MM.1S (cell line): ENCODE measurements at regions not wholly inside any gene's neighbourhood (a gene's known extent, or its start where the extent isn't known, plus 50 kb on each side); places are given as distances from the start of the nearest gene placed in this dataset.

ENCODE experiments used
- DNase-seq: peaks from one replicate; pipeline ENCODE4 v3.0.0-alpha.2; 2015
- H2AFZ ChIP-seq: fragments of 300-600 bp; sonication (generic); 2 replicates; pipeline ENCODE4 v1.6.0; 2016; ENCODE audit warnings: antibody characterized with exemption, low read length
- H3F3A ChIP-seq: fragments of 300-600 bp; sonication (generic); 2 replicates; pipeline ENCODE4 v1.6.1; 2016; ENCODE audit warnings: mild to moderate bottlenecking, antibody characterized with exemption, low read length, moderate library complexity, mixed read lengths; ENCODE audit not compliant: insufficient read depth
- H3K27ac ChIP-seq: fragments of 300-600 bp; sonication (generic); 2 replicates; pipeline ENCODE4 v1.5.1; 2016; ENCODE audit warnings: mild to moderate bottlenecking, low read length
- H3K27me3 ChIP-seq: fragments of 300-600 bp; sonication (generic); replicated peaks from 2 replicates; pipeline ENCODE4 v1.6.0; 2016; ENCODE audit warnings: low read length; ENCODE audit not compliant: insufficient read depth
- H3K36me3 ChIP-seq: fragments of 300-600 bp; sonication (generic); replicated peaks from 2 replicates; pipeline ENCODE4 v1.6.1; 2016; ENCODE audit warnings: mild to moderate bottlenecking, low read length, mixed read lengths; ENCODE audit not compliant: insufficient read depth
- H3K4me1 ChIP-seq: fragments of 300-600 bp; sonication (generic); 2 replicates; pipeline ENCODE4 v1.6.1; 2016; ENCODE audit warnings: low read length, mixed read lengths
- H3K4me2 ChIP-seq: fragments of 300-600 bp; sonication (generic); 2 replicates; pipeline ENCODE4 v1.6.0; 2016; ENCODE audit warnings: low read depth, low read length
- H3K4me3 ChIP-seq: fragments of 300-600 bp; sonication (generic); 2 replicates; pipeline ENCODE4 v1.5.1; 2016; ENCODE audit warnings: low read length, mixed read lengths
- H3K79me2 ChIP-seq: fragments of 300-600 bp; sonication (generic); 2 replicates; pipeline ENCODE4 v1.6.1; 2016; ENCODE audit warnings: mixed run types, low read length, mixed read lengths
- H3K9ac ChIP-seq: fragments of 300-600 bp; sonication (generic); 2 replicates; pipeline ENCODE4 v1.6.1; 2016; ENCODE audit warnings: low read length, mixed read lengths
- H3K9me2 ChIP-seq: fragments of 300-600 bp; sonication (generic); replicated peaks from 2 replicates; pipeline ENCODE4 v1.6.1; 2016; ENCODE audit warnings: mild to moderate bottlenecking, low read length, mixed read lengths; ENCODE audit not compliant: insufficient read depth
- H3K9me3 ChIP-seq: fragments of 300-600 bp; sonication (generic); replicated peaks from 2 replicates; pipeline ENCODE4 v1.6.1; 2016; ENCODE audit warnings: mild to moderate bottlenecking, low read length, mixed read lengths; ENCODE audit not compliant: insufficient read depth
- H4K20me1 ChIP-seq: fragments of 300-600 bp; sonication (generic); 2 replicates; pipeline ENCODE4 v1.6.1; 2016; ENCODE audit warnings: mild to moderate bottlenecking, low read length, moderate library complexity, mixed read lengths; ENCODE audit not compliant: insufficient read depth
- EZH2 ChIP-seq: fragments of 300-600 bp; sonication (generic); optimal IDR thresholded peaks from 2 replicates; pipeline ENCODE3; 2017; ENCODE audit warnings: low read depth, mild to moderate bottlenecking, antibody characterized with exemption, low read length, mixed read lengths
- EZH2phosphoT487 ChIP-seq: fragments of 300-600 bp; sonication (generic); IDR thresholded peaks from 2 replicates; pipeline ENCODE4 v1.6.1; 2018; ENCODE audit warnings: antibody characterized with exemption, low read length
- TF ChIP-seq, protein P1 (sequence below): fragments of 300-600 bp; sonication (generic); IDR thresholded peaks from 2 replicates; pipeline ENCODE4 v1.5.1; 2016; ENCODE audit warnings: antibody characterized with exemption, low read length, mixed read lengths

DNA sequence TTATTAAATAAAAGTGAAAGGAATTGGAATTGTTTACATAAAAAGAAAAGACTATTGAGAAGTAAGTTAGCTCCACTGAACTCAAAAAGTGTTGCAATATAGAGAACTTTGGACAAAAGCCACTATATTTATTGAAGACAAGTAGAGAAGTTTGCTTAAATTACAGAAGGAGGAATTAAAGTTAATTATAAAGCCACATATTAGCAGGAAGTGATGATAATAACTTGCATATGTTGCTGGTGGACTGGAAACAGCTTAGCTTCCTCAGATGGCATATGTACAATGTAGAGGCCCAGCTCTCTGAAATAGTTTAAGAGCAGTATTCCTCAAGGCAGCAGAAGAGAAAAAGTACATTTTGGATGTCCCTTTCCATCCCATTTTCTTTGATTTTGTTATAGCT is 400.7 kb downstream of the GATA3 start:
- Histone ChIP-seq H2AFZ (no peak overlapping the region), H3K79me2 (no peaks in the 10 kb centered on the region), H4K20me1 (no peaks in the 10 kb centered on the region), H3K27me3 (no peaks in the 10 kb centered on the region), H3K4me1 (no peaks in the 10 kb centered on the region), H3K4me3 (no peak overlapping the region), H3K27ac (no peak overlapping the region), H3F3A (no peaks in the 10 kb centered on the region), H3K36me3 (no peaks in the 10 kb centered on the region), H3K9me2 (no peaks in the 10 kb centered on the region), H3K9ac (no peak overlapping the region), H3K9me3 (no peaks in the 10 kb centered on the region), H3K4me2 (no peak overlapping the region)
- no peak for TF ChIP-seq EZH2
- TF ChIP-seq, protein P1, sequence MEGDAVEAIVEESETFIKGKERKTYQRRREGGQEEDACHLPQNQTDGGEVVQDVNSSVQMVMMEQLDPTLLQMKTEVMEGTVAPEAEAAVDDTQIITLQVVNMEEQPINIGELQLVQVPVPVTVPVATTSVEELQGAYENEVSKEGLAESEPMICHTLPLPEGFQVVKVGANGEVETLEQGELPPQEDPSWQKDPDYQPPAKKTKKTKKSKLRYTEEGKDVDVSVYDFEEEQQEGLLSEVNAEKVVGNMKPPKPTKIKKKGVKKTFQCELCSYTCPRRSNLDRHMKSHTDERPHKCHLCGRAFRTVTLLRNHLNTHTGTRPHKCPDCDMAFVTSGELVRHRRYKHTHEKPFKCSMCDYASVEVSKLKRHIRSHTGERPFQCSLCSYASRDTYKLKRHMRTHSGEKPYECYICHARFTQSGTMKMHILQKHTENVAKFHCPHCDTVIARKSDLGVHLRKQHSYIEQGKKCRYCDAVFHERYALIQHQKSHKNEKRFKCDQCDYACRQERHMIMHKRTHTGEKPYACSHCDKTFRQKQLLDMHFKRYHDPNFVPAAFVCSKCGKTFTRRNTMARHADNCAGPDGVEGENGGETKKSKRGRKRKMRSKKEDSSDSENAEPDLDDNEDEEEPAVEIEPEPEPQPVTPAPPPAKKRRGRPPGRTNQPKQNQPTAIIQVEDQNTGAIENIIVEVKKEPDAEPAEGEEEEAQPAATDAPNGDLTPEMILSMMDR = no peak
- TF ChIP-seq EZH2phosphoT487 = no peak
- DNase-seq = no peak

DNA sequence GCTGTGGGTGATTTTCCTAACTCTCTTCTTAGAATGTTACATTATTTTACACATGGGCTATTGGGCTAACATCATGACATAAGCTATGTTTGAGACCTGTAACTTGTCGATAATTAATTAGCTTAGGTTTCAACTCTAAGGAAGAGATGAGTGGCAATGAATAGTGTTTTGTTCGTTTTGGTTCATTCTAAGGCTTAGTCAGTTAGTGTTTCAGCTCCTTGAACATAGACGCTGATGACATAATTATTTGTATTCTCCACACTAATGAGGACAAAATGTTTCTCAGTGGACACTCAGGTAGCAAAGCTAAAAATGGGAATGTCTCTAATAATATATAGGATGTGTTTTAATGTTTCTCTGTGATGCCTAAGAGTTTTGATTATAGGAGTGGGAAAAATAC is 401.9 kb downstream of the GATA3 start:
- Histone ChIP-seq H3K4me3 (no peak overlapping the region), H3K9me2 (no peaks in the 10 kb centered on the region), H3F3A (no peaks in the 10 kb centered on the region), H3K79me2 (no peaks in the 10 kb centered on the region), H4K20me1 (no peaks in the 10 kb centered on the region), H3K36me3 (no peaks in the 10 kb centered on the region), H3K4me2 (no peak overlapping the region), H3K27ac (no peak overlapping the region), H2AFZ (no peak overlapping the region), H3K4me1 (no peaks in the 10 kb centered on the region), H3K9me3 (no peaks in the 10 kb centered on the region), H3K27me3 (no peaks in the 10 kb centered on the region), H3K9ac (no peak overlapping the region)
- no peak for TF ChIP-seq EZH2phosphoT487
- TF ChIP-seq, protein P1 = no peak
- TF ChIP-seq EZH2 = no peak
- DNase-seq = no peak

DNA sequence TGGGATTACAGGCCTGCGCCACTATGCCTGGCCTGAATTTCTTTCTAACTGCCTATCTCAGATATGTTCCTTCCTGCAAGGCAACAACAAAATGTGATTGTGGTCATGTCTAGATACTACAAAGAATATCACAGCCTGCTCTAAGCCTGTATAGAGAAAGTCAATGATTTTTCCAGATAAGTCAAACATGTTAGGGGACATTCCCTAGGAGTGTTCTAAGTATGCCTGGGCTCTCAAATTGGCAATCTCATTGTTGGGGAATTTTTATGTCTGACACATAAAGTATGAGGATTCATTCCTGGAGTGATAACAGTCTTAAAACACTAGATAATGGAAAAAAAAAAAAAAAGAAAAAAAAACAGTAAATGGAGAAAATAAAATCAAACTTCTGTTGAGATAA is 406.1 kb downstream of the GATA3 start:
- no peaks in the 10 kb centered on the region for H3K79me2 ChIP-seq
- no peak overlapping the region for H3K4me2 ChIP-seq
- H3K9me2 ChIP-seq = no peaks in the 10 kb centered on the region
- H2AFZ ChIP-seq = no peak overlapping the region
- no peak overlapping the region for H3K27ac ChIP-seq
- no peak for DNase-seq
- H3K36me3 ChIP-seq = no peaks in the 10 kb centered on the region
- H3K9ac ChIP-seq = no peak overlapping the region
- no peak overlapping the region for H3K4me3 ChIP-seq
- TF ChIP-seq EZH2phosphoT487 (no peak), EZH2 (no peak)
- TF ChIP-seq, protein P1 = no peak
- H3K27me3 ChIP-seq = no peaks in the 10 kb centered on the region
- H4K20me1 ChIP-seq = no peaks in the 10 kb centered on the region
- no peaks in the 10 kb centered on the region for H3K9me3 ChIP-seq
- no peaks in the 10 kb centered on the region for H3F3A ChIP-seq
- no peaks in the 10 kb centered on the region for H3K4me1 ChIP-seq

DNA sequence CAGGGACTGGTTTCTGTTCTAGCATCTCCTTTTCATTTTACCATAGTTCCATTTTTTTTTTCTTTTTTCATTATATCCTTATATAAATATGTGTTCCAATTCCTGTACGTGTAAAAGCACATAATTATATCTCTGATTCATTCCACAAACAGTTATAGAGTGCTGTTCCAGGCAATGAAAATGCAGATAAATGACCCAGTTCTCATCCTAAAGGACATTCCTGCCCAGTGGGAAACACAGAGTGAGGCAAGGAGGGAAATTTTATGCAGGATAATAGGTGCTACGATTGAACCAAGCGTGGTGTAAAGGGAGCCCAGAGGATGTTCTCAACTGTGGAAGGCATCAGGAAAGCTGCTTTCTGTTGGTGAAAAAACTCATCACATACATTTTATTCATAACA is 408.1 kb downstream of the GATA3 start:
- H3K27ac ChIP-seq = no peak overlapping the region
- H3K79me2 ChIP-seq = no peaks in the 10 kb centered on the region
- no peaks in the 10 kb centered on the region for H3F3A ChIP-seq
- no peak overlapping the region for H3K9ac ChIP-seq
- DNase-seq = no peak
- no peaks in the 10 kb centered on the region for H3K9me3 ChIP-seq
- TF ChIP-seq, protein P1 = no peak
- TF ChIP-seq EZH2phosphoT487 = no peak
- TF ChIP-seq EZH2 = no peak
- H3K36me3 ChIP-seq = no peaks in the 10 kb centered on the region
- H2AFZ ChIP-seq = no peak overlapping the region
- no peaks in the 10 kb centered on the region for H4K20me1 ChIP-seq
- no peak overlapping the region for H3K4me3 ChIP-seq
- H3K4me1 ChIP-seq = no peaks in the 10 kb centered on the region
- H3K4me2 ChIP-seq = no peak overlapping the region
- no peaks in the 10 kb centered on the region for H3K27me3 ChIP-seq
- H3K9me2 ChIP-seq = no peaks in the 10 kb centered on the region
